ENCODE measurements at regions not wholly inside any gene's neighbourhood (a gene's known extent, or its start where the extent isn't known, plus 50 kb on each side); places are given as distances from the start of the nearest gene placed in this dataset.

- H3K4ac ChIP-seq (replicated peaks; ENCODE audit: insufficient read length, low read depth, low read length) = no peak overlapping the region
- no peak overlapping the region for H4K91ac ChIP-seq (replicated peaks; ENCODE audit: insufficient read length, low read length)
- no peak overlapping the region for H2BK12ac ChIP-seq (ENCODE audit: low read depth, low read length)
- no peak overlapping the region for H3K9ac ChIP-seq (replicated peaks in 1 of 4; ENCODE audit: extremely low read depth in 1 of 4, low read depth in 3 of 4, low read length in 3 of 4)
- no peak overlapping the region for H3K4me2 ChIP-seq (ENCODE audit: insufficient read depth in 1 of 2, low read depth in 2 of 2, low read length in 2 of 2)
- POLR2A ChIA-PET (ENCODE audit: partially characterized antibody) = no interaction called here
- no peaks in the 10 kb centered on the region for H3K36me3 ChIP-seq (ENCODE audit: control insufficient read depth in 2 of 4, insufficient read depth in 4 of 4, low read length in 3 of 4)
- H4K8ac ChIP-seq (ENCODE audit: extremely low read depth, insufficient read depth, low read length) = no peak overlapping the region
- no peak overlapping the region for H2BK20ac ChIP-seq (ENCODE audit: low read length)
- H3K79me2 ChIP-seq (ENCODE audit: control insufficient read depth in 1 of 2, insufficient read depth in 2 of 2, low read length in 2 of 2) = no peaks in the 10 kb centered on the region
- no peak overlapping the region for H2BK15ac ChIP-seq (ENCODE audit: low read length)
- H2BK120ac ChIP-seq (replicated peaks; ENCODE audit: low read depth, low read length) = no peak overlapping the region
- TF ChIP-seq USF2 (IDR thresholded peaks at IDR 0.05; ENCODE audit: low read length) = no peak
- no peak for TF ChIP-seq TAF7 (optimal IDR thresholded peaks at IDR 0.05; ENCODE audit: borderline replicate concordance, low read depth, low read length)
- no peak for TF ChIP-seq SP4 (IDR thresholded peaks at IDR 0.05; ENCODE audit: low read length)
- no peak for TF ChIP-seq POLR2AphosphoS5 (IDR thresholded peaks at IDR 0.05; ENCODE audit: low read depth, low read length)
- no peak for TF ChIP-seq EGR1 (IDR thresholded peaks at IDR 0.05; ENCODE audit: borderline replicate concordance, low read depth, low read length)
- TF ChIP-seq PHF8 (conservative IDR thresholded peaks at IDR 0.05; ENCODE audit: low read depth, low read length) = no peak
- TF ChIP-seq TEAD4 (IDR thresholded peaks at IDR 0.05; ENCODE audit: low read depth, low read length) = no peak
- no peak for TF ChIP-seq EP300 (IDR thresholded peaks at IDR 0.05; ENCODE audit: borderline replicate concordance in 1 of 2, low read depth in 2 of 2, low read length in 2 of 2)
- no peak for TF ChIP-seq BACH1 (IDR thresholded peaks at IDR 0.05; ENCODE audit: low read length)
- no peak for TF ChIP-seq FOSL1 (IDR thresholded peaks at IDR 0.05; ENCODE audit: insufficient read depth, low read depth, low read length)
- TF ChIP-seq RNF2 (IDR thresholded peaks at IDR 0.05; ENCODE audit: borderline replicate concordance, low read depth, low read length, missing control alignments, poor library complexity, severe bottlenecking) = no peak
- no peak for TF ChIP-seq GTF2F1 (IDR thresholded peaks at IDR 0.05; ENCODE audit: borderline replicate concordance, low read depth, low read length)
- no peak for TF ChIP-seq E2F6 (IDR thresholded peaks at IDR 0.05)
- no peaks in the 10 kb centered on the region for H3K9me3 ChIP-seq (ENCODE audit: insufficient read depth in 2 of 2, low read depth in 1 of 2, low read length in 1 of 2)
- H3K23ac ChIP-seq (ENCODE audit: insufficient read length) = no peak overlapping the region
- H3K14ac ChIP-seq (ENCODE audit: insufficient read length) = no peak overlapping the region
- no peak overlapping the region for H2BK5ac ChIP-seq (ENCODE audit: low read depth, low read length)
- H3K27me3 ChIP-seq (replicated peaks in 1 of 4; ENCODE audit: control insufficient read depth in 3 of 4, extremely low read depth in 1 of 4, insufficient read depth in 3 of 4, low read length in 3 of 4) = no peaks in the 10 kb centered on the region
- no peak overlapping the region for H4K5ac ChIP-seq (ENCODE audit: insufficient read length, low read depth, low read length)
- H3K4me1 ChIP-seq (replicated peaks in 1 of 4; ENCODE audit: control insufficient read depth in 3 of 4, insufficient read depth in 4 of 4, low read length in 3 of 4) = no peaks in the 10 kb centered on the region
- FAIRE-seq (no peak), DNase-seq (ENCODE audit: low read depth in 1 of 2, low spot score in 2 of 2) (no peak)
- H2AK5ac ChIP-seq (ENCODE audit: low read depth, low read length) = no peak overlapping the region
- no peak overlapping the region for H3K18ac ChIP-seq (ENCODE audit: extremely low read depth, low read length)
- CTCF ChIA-PET (ENCODE audit: partially characterized antibody) = no interaction called here
- H3K4me3 ChIP-seq (ENCODE audit: extremely low read depth in 1 of 4, insufficient read depth in 2 of 4, low read depth in 3 of 4, low read length in 4 of 4) = no peak overlapping the region
- H4K20me1 ChIP-seq (replicated peaks in 1 of 2; ENCODE audit: control insufficient read depth in 1 of 2, insufficient read depth in 2 of 2, low read length in 2 of 2) = no peaks in the 10 kb centered on the region
- 69% methylated on average over 4 of the region's 4 CpGs; no CpG with 5 or more reads in 1 of the 2 experiments for WGBS, 2 experiments (ENCODE audit: extremely low coverage in 1 of 2, insufficient coverage in 1 of 2, insufficient read length in 1 of 2, insufficient replicate concordance in 2 of 2, low coverage in 1 of 2, low lambda C conversion rate in 2 of 2, missing lambda C conversion rate in 1 of 2)
- H3K79me1 ChIP-seq (ENCODE audit: low read depth, low read length) = no peaks in the 10 kb centered on the region
- H3K23me2 ChIP-seq (ENCODE audit: low read depth, low read length) = no peaks in the 10 kb centered on the region; the same call in 1 of the 2 replicates
- no peak overlapping the region for H3K56ac ChIP-seq (replicated peaks; ENCODE audit: insufficient read length, low read depth, low read length)
- H3K27ac ChIP-seq (ENCODE audit: low read depth, low read length) = no peak overlapping the region
- no peak overlapping the region for H2AFZ ChIP-seq (ENCODE audit: low read length)
These were observed 527.4 kb downstream of the HACE1 start for GRCh38 chr6:104332364-104332763.

Data from H1 (cell line).